22Rv1 (cell line): ENCODE measurements at regions not wholly inside any gene's neighbourhood (a gene's known extent, or its start where the extent isn't known, plus 50 kb on each side); places are given as distances from the start of the nearest gene placed in this dataset.

Experiments used
- ZFX ChIP-seq: fragments of 450-650 bp; IDR thresholded peaks from 2 replicates; pipeline ENCODE4 v1.6.1; 2017; ENCODE audit warnings: antibody characterized with exemption, borderline replicate concordance
- TF ChIP-seq, protein P1 (sequence below): fragments of 450-650 bp; IDR thresholded peaks from 2 replicates; pipeline ENCODE4 v1.5.1; 2017; ENCODE audit warnings: mild to moderate bottlenecking

DNA sequence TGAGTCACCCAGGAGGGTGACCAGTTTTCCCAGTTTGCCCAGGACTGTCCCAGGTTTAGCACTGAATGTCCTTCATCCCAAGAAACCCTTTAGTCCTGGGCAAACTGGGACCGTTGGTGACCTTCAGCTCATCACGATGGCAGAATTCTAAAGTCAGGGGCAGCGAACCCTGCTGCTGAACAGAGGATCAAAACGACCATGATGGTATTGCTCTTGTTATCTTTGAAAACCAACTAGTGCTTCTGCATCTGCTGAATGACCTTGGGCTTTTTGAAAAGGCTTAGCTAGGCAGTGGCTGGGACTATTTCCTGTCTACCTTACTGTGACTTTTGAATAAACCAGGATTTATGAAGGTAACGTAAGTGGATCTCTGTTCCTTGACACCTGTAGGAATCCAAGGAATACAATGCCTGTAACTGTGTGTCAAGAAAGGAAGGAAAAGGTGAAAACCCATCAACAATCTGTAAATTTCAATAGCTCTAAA lies 281.9 kb downstream of the SOX9 start:
- TF ChIP-seq, protein P1, sequence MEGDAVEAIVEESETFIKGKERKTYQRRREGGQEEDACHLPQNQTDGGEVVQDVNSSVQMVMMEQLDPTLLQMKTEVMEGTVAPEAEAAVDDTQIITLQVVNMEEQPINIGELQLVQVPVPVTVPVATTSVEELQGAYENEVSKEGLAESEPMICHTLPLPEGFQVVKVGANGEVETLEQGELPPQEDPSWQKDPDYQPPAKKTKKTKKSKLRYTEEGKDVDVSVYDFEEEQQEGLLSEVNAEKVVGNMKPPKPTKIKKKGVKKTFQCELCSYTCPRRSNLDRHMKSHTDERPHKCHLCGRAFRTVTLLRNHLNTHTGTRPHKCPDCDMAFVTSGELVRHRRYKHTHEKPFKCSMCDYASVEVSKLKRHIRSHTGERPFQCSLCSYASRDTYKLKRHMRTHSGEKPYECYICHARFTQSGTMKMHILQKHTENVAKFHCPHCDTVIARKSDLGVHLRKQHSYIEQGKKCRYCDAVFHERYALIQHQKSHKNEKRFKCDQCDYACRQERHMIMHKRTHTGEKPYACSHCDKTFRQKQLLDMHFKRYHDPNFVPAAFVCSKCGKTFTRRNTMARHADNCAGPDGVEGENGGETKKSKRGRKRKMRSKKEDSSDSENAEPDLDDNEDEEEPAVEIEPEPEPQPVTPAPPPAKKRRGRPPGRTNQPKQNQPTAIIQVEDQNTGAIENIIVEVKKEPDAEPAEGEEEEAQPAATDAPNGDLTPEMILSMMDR = no peak
- TF ChIP-seq ZFX = no peak
